HL-60 (cell line): ENCODE measurements at regions not wholly inside any gene's neighbourhood (a gene's known extent, or its start where the extent isn't known, plus 50 kb on each side); places are given as distances from the start of the nearest gene placed in this dataset.

Source experiments
- CTCF ChIP-seq: IDR thresholded peaks from one replicate; pipeline ENCODE4 v1.5.1; 2011; ENCODE audit warnings: low read length, control low read depth, inconsistent platforms; ENCODE audit not compliant: insufficient read depth
- POLR2AphosphoS5 ChIP-seq: IDR thresholded peaks from 2 replicates; pipeline ENCODE4 v1.6.1; 2012; ENCODE audit warnings: low read depth

DNA sequence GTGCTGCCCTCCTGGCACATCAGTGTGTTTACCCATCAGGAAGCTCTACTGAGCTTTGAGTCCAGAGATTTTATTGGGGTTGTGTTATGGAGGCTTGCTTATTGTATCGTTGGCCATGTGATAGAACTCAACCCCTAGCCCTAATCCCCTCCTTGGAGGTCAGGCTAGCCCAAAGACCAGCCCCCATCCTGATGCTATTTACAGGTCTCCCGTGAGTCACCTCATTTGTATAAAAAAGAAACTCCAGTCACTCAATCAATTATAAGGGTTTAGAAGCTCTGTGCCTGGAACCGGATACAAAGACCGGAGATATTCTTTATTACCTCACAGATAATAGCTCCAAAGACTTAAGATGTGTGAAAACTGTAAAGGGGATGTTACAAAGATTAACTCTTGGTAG lies 405.9 kb downstream of the CNTNAP4 start:
- TF ChIP-seq CTCF, result no peak
- no peak for TF ChIP-seq POLR2AphosphoS5
